Fibroblast of skin of left biceps (primary cell): ENCODE measurements at regions not wholly inside any gene's neighbourhood (a gene's known extent, or its start where the extent isn't known, plus 50 kb on each side); places are given as distances from the start of the nearest gene placed in this dataset.
"Not testable (repeated sequence)": the region's sequence is repeated elsewhere in the genome, so short reads cannot be mapped to it uniquely, and the experiment has no call there.

ENCODE experiments used
- DNase-seq, 2 experiments: peaks; one replicate each; pipeline ENCODE4 v3.0.0-alpha.2; 2013; ENCODE audit warnings: low read depth in 2 of 2

DNA sequence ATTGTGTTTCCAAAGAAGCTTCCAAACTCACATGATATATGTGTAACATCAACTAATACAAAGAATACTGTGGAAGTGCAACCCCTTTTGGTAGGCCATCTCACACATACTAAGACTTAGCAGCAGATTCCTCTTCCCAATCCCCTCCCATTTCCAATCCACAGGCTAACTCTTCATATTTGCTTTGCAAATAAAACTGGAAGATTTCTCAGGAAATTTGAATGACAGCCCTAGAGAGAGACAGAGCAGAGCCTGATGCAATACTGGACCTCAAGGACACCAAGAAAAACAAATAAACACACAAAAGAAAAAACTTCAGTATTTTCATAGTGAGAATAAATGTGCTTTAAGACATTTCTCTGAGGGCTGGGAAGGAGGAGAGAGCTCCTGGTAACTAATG, 190.2 kb upstream of the BRINP3 start:
- DNase-seq, result no peak

DNA sequence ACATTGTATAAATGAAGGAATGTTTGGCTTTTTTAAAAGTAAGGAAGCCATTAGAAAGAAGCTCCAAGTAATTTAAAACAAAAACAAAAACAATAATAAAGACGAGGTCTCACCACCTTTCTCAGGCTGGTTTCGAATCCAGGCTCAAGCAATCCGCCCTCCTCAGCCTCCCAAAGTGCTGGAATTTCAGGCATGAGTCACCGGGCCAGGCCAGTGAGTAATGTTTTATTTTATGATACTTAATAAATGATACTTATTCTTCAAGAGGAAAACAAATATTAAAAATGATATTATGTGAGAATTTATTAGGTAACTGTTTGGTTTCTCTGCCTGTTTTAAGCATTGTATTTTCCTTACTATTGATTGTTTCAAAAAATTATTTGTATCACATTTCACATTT, 201.4 kb upstream of the BRINP3 start:
- no peak for DNase-seq

DNA sequence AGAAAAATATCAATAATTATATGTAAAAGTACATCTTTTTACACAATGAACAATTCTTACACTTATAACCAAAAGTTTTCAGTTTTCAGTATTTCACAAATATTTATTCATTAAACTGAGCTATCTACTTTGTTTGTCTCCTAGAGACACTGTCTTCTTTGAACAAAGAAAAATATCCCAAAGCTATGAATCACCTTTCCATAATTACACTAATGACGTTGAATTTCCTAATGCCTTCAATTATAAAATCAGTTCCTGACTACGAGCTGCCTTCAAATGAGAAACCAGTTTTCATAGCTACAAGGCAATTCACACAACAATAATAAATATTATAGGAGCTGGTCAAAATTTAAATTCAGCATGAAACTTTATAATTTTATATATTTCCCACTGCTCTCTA, 201.8 kb upstream of the BRINP3 start:
- no peak for DNase-seq

DNA sequence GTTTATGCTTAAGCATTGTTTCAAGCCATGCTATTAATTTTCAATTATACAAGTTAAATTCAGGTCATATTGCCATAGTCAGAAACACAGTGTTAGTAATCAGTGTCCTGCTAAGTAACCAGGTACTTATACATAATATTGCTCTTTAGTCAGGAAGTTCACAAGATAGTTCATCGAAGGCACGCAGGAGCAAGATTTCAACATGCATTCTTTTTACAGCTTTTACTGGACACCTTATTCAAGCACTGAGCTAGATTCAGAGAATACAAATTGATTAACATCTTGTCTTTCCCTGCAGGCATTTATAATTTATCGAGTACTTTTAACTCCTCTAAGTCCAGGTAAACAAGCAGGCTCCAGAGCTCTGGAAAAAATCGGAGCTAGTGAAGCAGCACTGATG, 202.3 kb upstream of the BRINP3 start:
- DNase-seq, result no peak

DNA sequence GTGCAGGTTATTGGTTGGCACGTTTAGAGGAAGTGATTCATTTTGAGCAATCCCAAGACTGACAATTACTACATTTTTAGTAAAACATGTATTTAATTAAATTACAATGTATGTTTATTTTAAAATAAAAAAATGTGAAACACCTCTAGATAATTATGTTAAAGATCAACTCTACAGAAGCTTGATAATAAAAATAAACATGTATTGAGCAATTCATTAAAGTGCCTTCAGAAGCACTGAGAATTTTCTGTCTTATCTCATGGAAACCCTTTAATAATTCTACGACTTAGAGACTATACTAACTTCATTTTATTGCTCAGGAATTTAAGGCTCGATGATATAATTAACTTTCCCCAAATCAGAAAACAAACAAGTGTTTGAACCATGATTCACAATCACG, 208.0 kb upstream of the BRINP3 start:
- no peak for DNase-seq

DNA sequence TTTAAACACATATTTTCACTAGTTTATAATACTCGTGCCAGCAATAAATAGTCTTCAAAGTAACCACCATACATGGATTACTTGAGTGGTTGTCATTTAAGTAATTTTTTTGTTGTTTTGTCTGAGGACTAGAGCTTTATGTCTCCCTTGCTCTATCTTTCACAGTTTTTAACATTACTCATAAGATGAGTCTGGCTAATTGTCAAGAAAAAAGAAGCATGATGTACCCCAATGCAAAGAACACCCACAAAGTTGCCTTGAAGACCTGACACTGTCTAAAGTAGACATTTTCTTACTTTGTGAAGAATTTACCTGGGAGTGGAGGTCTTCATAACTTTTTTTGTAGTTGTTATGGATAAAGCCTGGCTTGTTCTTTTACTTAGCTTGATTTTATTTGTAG, 210.4 kb upstream of the BRINP3 start:
- peak; percentile 9 to 10 for DNase-seq

DNA sequence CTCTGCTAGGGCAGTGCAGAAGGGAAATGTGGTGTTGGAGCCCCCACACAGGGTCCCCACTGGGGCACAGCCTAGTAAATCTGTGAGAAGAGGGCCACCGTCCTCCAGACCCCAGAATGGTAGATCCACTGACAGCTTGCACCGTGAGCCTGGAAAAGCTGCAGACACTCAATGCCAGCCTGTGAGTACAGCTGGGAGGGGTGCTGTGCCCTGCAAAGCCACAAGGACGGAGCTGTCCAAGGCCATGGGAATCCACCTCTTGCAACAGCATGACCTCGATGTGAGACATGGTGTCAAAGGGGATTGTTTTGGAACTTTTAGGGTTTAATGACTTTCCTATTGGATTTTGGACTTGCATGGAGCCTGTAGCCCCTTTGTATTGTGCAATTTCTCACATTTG, 220.8 kb upstream of the BRINP3 start:
- not testable (repeated sequence) for DNase-seq

DNA sequence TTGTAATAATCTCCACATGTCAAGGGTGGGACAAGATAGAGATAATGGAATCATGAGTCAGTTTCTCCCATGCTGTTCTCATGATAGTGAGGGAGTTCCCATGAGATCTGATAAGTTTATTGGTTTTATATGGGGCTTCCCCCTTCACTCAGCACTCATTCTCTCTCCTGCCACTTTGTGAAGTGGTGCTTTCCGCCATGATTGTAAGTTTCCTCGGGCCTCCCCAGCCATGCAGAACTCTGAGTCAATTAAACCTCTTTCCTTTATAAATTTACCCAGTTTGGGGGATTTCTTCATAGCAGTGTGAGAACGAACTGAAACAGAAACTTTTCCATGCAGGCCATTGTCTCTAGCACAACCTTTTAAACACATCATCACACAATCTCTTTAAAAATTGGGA, 221.5 kb upstream of the BRINP3 start:
- DNase-seq, result no peak

DNA sequence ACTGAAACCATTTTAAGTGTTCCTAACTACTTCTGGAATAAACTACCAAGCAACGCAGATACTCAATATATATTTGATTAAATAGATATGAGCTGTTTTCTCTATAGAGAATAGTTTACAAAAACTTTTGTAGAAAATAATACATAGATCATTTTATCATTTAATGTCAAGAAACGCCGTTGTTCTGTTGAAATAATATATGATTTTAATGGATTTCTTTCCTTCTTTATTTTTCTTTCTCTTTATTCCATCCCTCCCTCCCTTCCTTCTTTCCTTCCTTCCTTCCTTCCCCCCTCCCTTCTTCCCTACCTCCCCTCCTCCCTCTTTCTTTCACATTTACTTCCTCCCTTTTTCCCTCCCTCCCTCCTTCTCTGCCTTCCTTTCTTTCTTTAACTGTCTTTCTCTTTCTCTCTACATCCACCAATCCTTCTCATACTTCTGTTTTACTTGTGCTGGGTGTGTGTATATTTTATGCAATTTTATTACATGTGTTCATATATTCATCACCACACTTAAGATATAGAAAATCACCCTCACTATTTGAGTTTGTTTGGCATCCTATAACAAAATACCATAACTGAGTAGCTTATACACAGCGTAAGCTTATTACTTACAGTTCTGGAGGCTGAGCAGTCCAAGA, 230.9 kb upstream of the BRINP3 start:
- no peak for DNase-seq

DNA sequence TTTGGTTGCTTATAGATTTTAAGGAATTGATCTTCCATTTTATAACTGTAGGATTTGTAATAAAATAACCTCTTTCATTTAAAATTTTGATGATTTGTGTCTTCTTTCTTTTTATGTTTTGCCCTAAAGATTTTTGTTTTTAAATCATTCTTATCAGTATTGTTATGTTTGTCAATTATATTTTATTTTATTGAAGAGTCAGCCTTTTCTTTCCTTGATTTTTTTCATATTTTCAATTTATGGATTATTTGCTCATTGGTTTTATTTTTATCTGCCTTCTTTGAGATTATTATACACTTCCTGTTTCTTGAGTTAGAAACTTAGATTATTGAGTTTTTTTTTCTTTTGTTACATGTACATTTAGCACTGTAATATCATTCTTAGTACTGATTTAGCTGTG, 233.4 kb upstream of the BRINP3 start:
- DNase-seq, result no peak

DNA sequence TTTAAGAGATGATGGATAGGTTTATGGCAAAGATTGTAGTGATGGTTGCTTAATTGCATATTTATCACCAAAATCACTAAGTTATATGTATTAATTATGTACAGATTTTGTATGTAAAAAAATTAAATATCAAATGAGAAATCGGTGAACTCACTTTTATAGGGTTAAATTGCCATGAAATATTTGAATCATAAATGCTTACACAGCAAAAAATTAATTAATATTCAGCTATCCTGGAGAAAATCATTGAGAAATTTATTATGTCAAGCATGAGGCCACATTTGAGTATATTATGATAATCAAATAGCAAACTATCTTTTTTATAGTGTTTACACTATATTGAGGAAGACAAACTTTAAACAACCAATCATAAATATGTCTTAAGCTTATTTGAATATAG, 239.4 kb upstream of the BRINP3 start:
- no peak for DNase-seq

DNA sequence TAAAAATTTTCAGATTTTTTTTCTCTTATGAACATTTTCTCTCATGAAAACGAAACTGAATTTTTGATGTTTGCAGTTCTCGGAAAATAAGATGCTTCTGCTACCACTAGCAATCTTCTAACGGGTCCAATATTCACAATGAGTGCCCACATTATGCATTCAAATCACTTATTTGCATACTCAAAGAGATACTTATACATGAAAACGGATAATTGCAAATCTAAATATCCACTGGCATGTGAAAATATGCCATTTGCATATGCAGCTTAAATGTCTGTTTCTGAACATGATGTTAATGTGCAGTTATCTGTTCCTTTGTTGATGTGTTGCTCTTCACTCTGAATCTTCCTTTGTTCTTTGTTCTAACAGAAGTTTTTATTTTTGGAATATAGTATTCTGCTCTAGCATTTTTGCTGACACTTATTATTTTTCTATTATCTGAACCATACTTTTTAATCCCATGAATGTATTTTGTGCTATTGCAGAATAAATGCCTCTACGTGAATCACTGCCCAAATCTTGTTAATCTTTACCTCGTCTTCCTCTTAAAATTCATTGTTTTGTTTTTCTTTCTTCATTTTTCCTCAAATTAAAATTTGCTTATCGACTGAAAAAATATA, 259.4 kb upstream of the BRINP3 start:
- no peak for DNase-seq

DNA sequence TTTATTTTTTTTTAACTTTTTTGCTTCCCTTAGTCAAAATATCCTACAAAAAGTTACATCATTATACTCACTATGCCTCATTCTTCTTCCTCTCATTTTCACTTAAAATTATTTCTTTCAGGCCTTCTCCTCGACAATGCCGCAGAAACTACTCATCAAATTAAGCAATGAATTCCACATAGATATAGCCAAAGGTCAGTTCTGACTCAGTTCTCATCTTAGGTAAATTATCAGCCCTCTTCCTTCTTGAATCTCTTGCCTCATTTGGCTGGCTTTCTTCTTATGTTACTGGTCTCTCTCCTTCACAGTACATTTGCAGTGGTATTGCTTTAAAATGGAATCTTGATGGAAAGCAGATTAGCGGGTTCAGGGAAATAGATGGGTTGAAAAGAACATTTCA, 260.7 kb upstream of the BRINP3 start:
- peak in 1 of 2 experiments; percentile 2 for DNase-seq

DNA sequence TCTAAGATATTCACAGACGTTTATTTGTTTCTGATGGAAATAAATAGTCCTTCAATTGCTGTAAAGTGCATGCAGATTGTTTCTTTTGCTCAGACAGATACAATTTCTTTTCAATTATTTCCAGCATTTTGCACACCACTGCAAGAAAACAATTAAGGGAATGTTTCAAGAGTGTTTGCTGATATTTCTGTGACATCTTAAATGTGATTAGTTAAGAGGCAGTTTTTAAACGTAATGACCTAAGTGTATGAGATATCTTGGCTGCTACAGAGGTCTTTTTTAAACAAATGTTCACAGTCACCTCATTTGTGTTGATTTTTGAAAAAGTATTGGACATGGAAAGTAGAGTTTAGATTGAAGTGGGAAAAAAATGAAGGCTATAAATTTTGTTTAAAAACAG, 262.3 kb upstream of the BRINP3 start:
- DNase-seq, result no peak

DNA sequence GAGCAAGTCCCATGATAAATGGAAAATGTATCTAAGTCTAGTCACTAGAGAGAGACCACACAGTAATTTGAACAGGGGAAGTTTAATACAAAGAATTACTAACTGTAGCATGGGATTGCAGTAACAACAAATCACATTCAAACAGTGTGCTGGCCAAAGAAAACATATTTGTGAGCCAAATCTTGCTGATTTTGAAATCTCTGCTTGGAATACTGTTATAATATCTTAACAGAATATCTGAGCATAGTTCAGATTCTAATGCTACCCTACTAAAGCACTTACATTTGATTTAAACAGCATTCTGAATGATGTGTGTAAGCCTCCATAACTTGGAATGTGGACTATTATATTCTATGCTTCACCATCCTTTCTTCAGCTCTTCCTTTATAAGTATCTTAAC, 270.0 kb upstream of the BRINP3 start:
- DNase-seq, result peak; percentile 54 to 57

DNA sequence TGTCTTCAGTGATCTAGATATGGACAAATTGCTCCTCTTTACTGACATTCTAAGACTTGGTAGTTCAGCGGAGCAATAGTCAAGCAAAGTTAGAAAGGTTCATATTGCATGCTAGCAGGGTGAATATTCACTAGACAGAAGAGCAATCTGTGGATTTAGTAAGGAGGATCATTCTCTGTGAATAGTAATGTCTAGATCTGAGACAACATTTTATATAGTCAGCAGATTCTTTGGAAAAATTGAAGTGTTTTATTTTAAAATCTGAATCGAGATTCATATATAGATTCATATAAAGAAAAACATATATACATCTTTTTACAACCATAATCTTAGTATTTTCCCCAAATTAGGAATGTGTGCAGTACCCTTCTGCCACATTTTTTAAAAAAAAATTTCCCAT, 274.5 kb upstream of the BRINP3 start:
- DNase-seq, result no peak

DNA sequence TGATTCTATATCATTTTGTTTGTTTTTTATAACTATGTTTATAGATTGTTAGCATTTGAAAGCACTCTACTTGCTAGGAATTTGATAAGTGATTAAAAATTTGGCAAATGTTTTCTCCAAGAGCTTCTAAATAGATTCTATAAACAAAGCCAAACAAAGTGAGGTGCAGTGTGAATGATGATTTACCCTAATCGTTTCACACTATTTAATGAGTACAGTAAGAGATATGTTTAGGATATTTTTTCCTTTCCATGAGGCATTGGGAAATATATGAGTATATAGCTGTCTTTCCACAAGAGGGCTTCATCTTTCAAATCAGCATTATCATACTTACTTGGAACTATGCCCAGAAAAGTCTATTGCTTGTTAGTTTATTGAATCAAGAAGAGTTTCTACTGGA, 277.0 kb upstream of the BRINP3 start:
- peak; percentile 44 to 55 for DNase-seq

DNA sequence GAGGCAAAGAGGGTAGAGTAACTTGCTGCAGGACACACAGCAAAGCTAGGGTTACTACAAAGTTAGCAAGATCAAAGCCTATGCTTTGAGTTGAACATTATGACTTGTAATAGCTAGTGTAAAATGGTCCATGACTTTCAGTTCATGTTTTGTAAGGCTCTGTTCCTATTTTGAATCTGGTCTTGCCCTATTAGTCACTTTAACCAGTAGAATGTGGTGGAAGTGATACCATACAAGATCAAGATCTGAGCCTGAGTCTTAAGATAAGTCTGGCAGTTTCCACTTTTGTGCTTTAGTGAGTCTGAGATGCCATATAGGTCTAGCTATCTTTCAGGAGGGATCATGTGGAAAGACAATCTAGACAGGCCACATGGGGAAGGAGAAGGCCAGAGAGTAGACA, 282.1 kb upstream of the BRINP3 start:
- DNase-seq, result no peak

DNA sequence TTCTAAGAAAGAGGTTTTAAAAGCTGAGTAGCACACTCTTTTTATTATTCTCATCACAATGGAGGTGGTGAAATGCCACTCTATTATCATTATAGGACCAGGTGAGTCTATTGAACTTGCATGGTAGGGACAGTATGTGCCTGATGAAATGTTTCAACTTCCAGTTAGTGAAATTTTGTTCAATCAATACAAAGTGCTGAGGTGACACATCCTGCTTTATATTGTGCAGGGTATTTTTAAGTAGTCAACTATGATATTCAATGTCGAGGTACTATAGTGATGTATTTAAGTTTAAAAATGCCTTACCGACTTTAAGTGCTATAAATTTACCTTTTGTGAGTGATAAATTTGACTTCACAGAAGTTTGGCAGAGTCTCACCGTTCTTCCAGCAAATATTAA, 284.7 kb upstream of the BRINP3 start:
- DNase-seq, result no peak

DNA sequence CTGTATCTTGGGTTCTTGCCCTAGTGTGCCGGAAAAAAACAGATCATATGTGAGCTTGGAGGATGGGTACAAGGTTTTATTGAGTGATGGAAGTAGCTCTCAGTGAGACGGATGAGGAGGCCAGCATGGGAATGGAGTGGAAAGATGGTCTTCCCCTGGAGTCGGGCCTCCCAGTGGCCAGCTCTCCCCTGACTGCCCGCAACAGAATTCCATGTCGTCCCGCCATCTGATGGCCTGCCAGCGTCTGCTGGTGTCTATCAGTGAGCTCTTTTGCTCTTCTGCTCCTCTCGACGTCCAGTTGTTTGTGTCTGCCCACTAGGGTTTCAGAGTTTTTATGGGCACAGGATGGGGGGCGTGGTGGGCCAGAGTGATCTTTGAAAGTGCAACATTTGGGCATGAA, 315.2 kb upstream of the BRINP3 start:
- DNase-seq, result no peak

DNA sequence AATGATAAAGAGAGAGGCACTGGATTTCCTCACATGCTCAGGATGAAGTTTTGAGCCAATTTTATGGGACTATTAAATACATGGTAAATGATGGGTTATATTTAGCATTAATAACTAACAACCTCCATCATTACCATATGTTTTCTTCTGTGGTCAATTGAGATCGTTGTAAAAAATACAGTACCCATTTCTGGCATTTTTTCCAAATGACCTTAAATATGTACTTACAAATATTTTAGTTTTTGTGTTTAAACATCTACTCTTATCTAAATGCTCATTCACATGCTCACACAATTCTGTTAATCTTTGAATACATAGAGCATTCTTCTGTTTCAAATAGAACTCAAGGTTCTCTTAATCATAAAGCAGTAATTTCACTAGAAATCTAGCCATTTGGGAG, 330.0 kb upstream of the BRINP3 start:
- no peak for DNase-seq

DNA sequence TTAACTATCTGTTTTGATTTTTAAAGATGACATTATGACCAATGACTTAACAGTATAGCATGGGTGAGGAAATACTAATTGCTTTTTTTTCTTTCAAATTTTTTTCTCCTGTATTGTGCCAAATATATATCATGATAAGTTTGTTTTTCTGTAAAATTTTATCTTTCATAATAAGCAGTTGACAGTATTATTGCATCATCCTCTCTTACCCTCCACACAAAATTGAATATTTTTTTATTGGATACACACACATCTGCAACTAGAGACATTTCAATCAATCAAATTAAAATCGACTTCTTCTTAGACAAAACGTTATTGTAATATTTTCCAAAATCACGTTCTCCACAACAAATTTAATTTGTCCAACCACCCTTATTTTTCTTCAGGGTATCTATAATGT, 330.4 kb upstream of the BRINP3 start:
- DNase-seq, result no peak

DNA sequence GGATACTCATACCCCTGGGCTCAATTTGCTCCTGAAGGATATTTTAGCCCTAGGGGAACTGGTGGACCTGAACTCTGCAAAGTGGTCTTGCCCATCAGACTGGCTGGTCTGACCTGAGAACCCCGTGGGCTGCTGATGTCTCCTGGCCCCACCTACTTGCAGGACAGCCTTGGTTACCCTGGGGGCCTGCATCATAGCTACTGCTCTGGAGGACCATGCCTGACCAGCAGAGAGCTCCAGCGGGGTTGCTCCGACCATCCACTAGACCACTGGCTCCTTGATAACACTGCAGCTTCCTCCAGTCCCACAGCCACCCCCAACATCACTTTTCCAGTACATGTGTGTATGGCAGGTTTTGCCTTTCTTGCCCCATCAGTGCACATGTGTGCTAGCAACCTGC, 331.6 kb upstream of the BRINP3 start:
- DNase-seq, result no peak

DNA sequence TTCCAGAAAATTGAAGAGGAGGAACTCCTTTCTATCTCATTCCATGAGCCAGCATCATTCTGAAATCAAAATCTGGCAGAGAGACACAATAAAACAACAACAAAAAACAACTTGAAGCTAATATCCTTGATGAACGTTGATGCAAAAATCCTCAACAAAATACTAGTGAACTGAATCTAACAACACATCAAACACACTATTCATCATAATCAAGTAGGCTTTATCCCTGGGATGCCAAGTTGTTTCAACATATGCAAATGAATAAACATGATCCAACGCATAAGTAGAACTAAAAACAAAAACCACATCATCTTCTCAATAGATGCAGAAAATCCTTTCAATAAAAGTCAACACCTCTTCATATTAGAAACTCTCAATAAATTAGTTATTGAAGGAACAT, 335.3 kb upstream of the BRINP3 start:
- no peak for DNase-seq
